ENCODE measurements at regions not wholly inside any gene's neighbourhood (a gene's known extent, or its start where the extent isn't known, plus 50 kb on each side); places are given as distances from the start of the nearest gene placed in this dataset.

DNA sequence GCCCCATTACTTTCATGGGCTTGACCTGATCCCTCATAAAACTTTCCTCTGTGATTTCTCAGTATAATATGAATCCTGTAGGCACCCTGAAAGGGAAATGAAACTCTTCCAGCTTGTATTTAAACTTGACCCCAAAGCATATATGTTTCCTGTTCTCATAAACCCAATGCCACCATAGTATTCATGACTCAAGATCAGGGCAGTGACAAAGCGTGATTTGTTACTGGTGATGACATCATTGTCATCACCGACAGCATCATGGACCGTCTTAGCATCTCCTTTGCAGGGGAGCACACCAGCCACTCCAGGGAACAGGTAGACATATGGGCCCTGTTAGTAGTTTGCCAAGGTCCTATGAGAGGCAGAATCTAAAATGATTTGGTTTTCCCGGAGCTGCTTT, 741.2 kb downstream of the NR2F2 start:
- TF ChIP-seq, protein P1, sequence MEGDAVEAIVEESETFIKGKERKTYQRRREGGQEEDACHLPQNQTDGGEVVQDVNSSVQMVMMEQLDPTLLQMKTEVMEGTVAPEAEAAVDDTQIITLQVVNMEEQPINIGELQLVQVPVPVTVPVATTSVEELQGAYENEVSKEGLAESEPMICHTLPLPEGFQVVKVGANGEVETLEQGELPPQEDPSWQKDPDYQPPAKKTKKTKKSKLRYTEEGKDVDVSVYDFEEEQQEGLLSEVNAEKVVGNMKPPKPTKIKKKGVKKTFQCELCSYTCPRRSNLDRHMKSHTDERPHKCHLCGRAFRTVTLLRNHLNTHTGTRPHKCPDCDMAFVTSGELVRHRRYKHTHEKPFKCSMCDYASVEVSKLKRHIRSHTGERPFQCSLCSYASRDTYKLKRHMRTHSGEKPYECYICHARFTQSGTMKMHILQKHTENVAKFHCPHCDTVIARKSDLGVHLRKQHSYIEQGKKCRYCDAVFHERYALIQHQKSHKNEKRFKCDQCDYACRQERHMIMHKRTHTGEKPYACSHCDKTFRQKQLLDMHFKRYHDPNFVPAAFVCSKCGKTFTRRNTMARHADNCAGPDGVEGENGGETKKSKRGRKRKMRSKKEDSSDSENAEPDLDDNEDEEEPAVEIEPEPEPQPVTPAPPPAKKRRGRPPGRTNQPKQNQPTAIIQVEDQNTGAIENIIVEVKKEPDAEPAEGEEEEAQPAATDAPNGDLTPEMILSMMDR (IDR thresholded peaks at IDR 0.05; ENCODE audit: low read depth, low read length): no peak

DNA sequence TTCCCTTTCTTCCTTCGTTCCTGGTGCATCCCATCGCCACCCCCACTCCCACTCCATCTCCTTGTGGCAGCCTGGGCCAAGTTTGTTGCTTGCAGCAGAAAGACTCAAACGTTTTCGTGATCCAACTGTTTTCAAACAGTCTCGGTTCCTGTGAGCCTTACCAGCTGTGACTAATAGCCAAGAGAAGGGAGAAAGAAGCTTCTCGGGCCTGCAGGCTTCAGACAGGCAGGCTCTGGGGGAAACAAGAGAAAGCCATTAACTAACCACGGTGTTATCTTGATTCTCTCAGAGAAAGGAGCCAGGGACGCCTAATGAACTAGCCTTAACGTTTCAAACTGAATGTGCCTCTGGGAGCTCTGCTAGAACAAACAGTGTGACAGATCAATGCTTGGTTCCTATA, 742.0 kb downstream of the NR2F2 start:
- no peak overlapping the region for H3K4me3 ChIP-seq (ENCODE audit: low read depth, low read length)
- TF ChIP-seq, protein P1 (IDR thresholded peaks at IDR 0.05; ENCODE audit: low read depth, low read length): no peak

More for the DNA sequence above, 741.2 kb downstream of the NR2F2 start:
- no peak overlapping the region for H3K4me3 ChIP-seq (ENCODE audit: low read depth, low read length)

DNA sequence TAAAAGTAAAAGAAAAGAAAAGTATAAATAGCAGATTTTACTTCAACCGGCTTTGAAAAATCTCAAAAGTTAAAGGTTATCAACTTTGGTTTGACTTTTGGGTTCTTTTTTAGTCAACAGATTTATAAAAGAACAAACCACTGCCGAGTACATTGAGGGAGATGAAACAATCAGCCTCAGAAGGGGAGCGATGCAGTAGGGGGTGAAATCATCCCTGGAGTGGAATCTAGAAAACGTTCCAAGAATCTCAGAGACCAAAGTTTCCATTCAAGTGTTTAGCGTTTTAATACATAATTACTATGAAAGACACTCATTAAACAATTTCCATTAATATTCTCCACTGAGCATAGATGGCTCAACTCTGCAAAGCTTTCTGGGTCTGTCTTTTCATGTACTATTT, 745.5 kb downstream of the NR2F2 start:
- TF ChIP-seq, protein P1 (IDR thresholded peaks at IDR 0.05; ENCODE audit: low read depth, low read length): no peak
- H3K4me3 ChIP-seq (ENCODE audit: low read depth, low read length): no peak overlapping the region

DNA sequence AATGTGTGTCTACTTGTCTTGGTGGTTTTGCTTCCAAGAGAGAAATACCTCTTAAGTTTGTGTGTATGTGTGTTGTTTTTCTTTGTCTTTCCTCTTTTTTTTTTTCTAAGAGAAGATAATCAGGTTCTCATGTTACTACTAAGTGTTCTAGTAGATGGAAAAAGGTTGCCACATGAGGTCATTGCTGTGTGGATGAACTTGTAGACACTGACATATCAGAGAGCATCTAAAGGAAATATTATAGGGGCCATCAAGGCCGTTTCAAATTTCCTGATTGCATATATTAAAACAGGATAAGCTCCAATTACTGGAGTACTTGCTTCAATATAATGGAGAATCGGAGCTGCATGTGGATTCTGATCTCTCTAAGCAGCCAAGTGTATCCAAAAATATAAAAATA, 747.5 kb downstream of the NR2F2 start:
- H3K4me3 ChIP-seq (ENCODE audit: low read depth, low read length): no peak overlapping the region
- TF ChIP-seq, protein P1 (IDR thresholded peaks at IDR 0.05; ENCODE audit: low read depth, low read length): no peak

DNA sequence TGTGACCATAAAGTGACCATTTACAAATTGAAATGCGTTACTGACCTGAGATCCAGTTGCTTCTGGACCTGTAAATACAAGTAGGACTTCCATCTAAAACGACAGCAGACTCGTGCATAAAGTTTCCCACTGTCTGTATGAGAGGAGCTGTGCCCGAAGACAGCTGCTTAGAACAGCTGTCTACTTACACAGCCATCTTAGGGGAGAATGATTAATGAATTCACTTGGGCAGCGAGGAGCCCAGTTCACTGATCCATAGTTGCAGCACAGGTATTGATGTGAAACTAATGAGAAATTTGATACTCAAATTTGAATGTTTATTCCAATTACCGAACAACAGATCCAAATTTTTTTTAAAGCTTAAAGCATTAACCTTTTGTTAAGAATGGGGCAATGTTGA, 748.1 kb downstream of the NR2F2 start:
- H3K4me3 ChIP-seq (ENCODE audit: low read depth, low read length): no peak overlapping the region
- TF ChIP-seq, protein P1 (IDR thresholded peaks at IDR 0.05; ENCODE audit: low read depth, low read length): no peak

DNA sequence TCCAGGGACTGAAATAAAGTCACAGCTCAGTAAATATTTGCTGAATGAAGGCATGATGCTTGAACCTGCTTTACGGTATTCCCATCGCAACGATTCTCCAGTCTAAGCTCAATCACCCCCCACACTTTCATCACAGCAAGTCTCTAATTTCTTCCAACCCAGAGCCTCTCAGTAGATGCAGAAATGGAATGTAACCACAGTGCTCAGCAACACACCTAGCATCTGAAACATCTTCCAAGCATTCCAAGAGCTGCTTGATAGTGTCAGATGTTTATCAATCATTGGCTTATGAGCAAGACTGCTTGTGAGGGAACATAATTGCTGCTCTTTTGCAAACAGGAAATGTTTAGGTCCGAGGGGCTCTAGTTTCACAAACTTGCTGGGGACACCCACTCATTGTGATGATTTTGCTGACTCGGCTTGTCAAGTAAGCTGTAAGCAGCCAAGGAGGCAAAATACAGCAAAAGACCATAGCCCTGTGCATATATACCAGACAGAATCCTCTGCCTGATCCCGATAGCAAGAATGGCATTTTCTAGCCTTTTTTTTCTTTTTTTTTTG, 751.2 kb downstream of the NR2F2 start:
- TF ChIP-seq, protein P1 (IDR thresholded peaks at IDR 0.05; ENCODE audit: low read depth, low read length): no peak
- H3K4me3 ChIP-seq (ENCODE audit: low read depth, low read length): no peak overlapping the region

DNA sequence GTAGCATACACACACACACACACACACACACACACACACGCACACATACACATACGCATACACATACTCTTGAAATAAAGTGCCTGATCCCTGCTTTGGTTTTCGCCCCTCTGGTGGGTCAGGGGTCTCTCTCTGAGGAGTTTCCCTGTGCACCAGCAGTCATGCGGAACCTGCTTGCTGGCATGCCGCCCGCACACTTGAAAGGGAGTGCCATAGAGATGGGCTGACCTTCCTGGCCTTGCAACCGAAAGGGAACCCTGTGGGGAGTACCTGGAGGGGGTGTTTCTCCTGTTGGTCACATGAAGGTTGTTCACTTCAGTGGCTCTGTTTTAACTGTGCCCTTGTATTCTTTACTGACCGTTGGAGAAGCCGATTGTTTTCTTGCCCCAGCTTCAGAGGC, 752.3 kb downstream of the NR2F2 start:
- TF ChIP-seq, protein P1 (IDR thresholded peaks at IDR 0.05; ENCODE audit: low read depth, low read length): no peak

More for the DNA sequence above, 752.3 kb downstream of the NR2F2 start:
- H3K4me3 ChIP-seq (ENCODE audit: low read depth, low read length): no peak overlapping the region

Measured in WI38 (cell line).